ENCODE measurements at regions not wholly inside any gene's neighbourhood (a gene's known extent, or its start where the extent isn't known, plus 50 kb on each side); places are given as distances from the start of the nearest gene placed in this dataset.

- Histone ChIP-seq H2AFZ (ENCODE audit: control insufficient read depth, low read length) (no peak overlapping the region), H4K20me1 (ENCODE audit: control insufficient read depth, extremely low read depth, insufficient read depth, low read length) (no peaks in the 10 kb centered on the region), H3K27ac (ENCODE audit: control insufficient read depth, insufficient read depth, low read length) (no peak overlapping the region), H3K4me1 (ENCODE audit: control insufficient read depth, extremely low read depth, insufficient read depth, low read length) (no peaks in the 10 kb centered on the region), H3K36me3 (ENCODE audit: control insufficient read depth in 2 of 2, extremely low read depth in 1 of 2, insufficient read depth in 2 of 2, low read length in 2 of 2) (no peaks in the 10 kb centered on the region), H3K4me2 (ENCODE audit: control insufficient read depth, extremely low read depth, insufficient read depth, low read depth, low read length) (no peak overlapping the region), H3K4me3 (ENCODE audit: control insufficient read depth in 2 of 3, extremely low read depth in 1 of 3, insufficient read depth in 2 of 3, low read depth in 1 of 3, low read length in 3 of 3) (no peak overlapping the region), H3K27me3 (ENCODE audit: control insufficient read depth, extremely low read depth, insufficient read depth, low read length) (no peaks in the 10 kb centered on the region), H3K9ac (ENCODE audit: control insufficient read depth, extremely low read depth, insufficient read depth, low read length) (no peak overlapping the region), H3K9me3 (ENCODE audit: control insufficient read depth, low read depth, low read length) (no peaks in the 10 kb centered on the region), H3K79me2 (ENCODE audit: control insufficient read depth, insufficient read depth, low read length) (no peaks in the 10 kb centered on the region), H3K9me1 (ENCODE audit: control insufficient read depth, extremely low read depth, insufficient read depth, low read length) (no peaks in the 10 kb centered on the region)
- TF ChIP-seq, protein P1, sequence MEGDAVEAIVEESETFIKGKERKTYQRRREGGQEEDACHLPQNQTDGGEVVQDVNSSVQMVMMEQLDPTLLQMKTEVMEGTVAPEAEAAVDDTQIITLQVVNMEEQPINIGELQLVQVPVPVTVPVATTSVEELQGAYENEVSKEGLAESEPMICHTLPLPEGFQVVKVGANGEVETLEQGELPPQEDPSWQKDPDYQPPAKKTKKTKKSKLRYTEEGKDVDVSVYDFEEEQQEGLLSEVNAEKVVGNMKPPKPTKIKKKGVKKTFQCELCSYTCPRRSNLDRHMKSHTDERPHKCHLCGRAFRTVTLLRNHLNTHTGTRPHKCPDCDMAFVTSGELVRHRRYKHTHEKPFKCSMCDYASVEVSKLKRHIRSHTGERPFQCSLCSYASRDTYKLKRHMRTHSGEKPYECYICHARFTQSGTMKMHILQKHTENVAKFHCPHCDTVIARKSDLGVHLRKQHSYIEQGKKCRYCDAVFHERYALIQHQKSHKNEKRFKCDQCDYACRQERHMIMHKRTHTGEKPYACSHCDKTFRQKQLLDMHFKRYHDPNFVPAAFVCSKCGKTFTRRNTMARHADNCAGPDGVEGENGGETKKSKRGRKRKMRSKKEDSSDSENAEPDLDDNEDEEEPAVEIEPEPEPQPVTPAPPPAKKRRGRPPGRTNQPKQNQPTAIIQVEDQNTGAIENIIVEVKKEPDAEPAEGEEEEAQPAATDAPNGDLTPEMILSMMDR (optimal IDR thresholded peaks at IDR 0.05 in 1 of 3, IDR thresholded peaks at IDR 0.05 in 1 of 3, conservative IDR thresholded peaks at IDR 0.05 in 1 of 3; ENCODE audit: extremely low read depth in 1 of 3, insufficient read depth in 2 of 3, low read length in 3 of 3): no peak
- TF ChIP-seq EZH2 (IDR thresholded peaks at IDR 0.05; ENCODE audit: low read length): no peak
- no peak for DNase-seq (ENCODE audit: low read depth, low spot score)
- peak; percentile 34 for FAIRE-seq
- dilution Hi-C loops (cut with MboI; ENCODE audit: extremely low pct_ligation_motif_present, low sequenced_read_pairs): no loop called here
Observed at GRCh38 chr18:44497757-44498490, 182.8 kb upstream of the SETBP1 start.

- Histone ChIP-seq H3K4me2 (ENCODE audit: control insufficient read depth, extremely low read depth, insufficient read depth, low read depth, low read length) (no peak overlapping the region), H3K9ac (ENCODE audit: control insufficient read depth, extremely low read depth, insufficient read depth, low read length) (no peak overlapping the region), H3K9me3 (ENCODE audit: control insufficient read depth, low read depth, low read length) (no peaks in the 10 kb centered on the region), H3K4me1 (ENCODE audit: control insufficient read depth, extremely low read depth, insufficient read depth, low read length) (no peaks in the 10 kb centered on the region), H3K27ac (ENCODE audit: control insufficient read depth, insufficient read depth, low read length) (no peak overlapping the region), H3K9me1 (ENCODE audit: control insufficient read depth, extremely low read depth, insufficient read depth, low read length) (no peaks in the 10 kb centered on the region), H3K79me2 (ENCODE audit: control insufficient read depth, insufficient read depth, low read length) (no peaks in the 10 kb centered on the region), H2AFZ (ENCODE audit: control insufficient read depth, low read length) (no peak overlapping the region), H3K27me3 (ENCODE audit: control insufficient read depth, extremely low read depth, insufficient read depth, low read length) (no peaks in the 10 kb centered on the region), H3K4me3 (ENCODE audit: control insufficient read depth in 2 of 3, extremely low read depth in 1 of 3, insufficient read depth in 2 of 3, low read depth in 1 of 3, low read length in 3 of 3) (no peak overlapping the region), H4K20me1 (ENCODE audit: control insufficient read depth, extremely low read depth, insufficient read depth, low read length) (no peaks in the 10 kb centered on the region), H3K36me3 (ENCODE audit: control insufficient read depth in 2 of 2, extremely low read depth in 1 of 2, insufficient read depth in 2 of 2, low read length in 2 of 2) (no peaks in the 10 kb centered on the region)
- dilution Hi-C loops (cut with MboI; ENCODE audit: extremely low pct_ligation_motif_present, low sequenced_read_pairs): no loop called here
- DNase-seq (ENCODE audit: low read depth, low spot score) (no peak), FAIRE-seq (no peak)
- TF ChIP-seq, protein P1 (optimal IDR thresholded peaks at IDR 0.05 in 1 of 3, IDR thresholded peaks at IDR 0.05 in 1 of 3, conservative IDR thresholded peaks at IDR 0.05 in 1 of 3; ENCODE audit: extremely low read depth in 1 of 3, insufficient read depth in 2 of 3, low read length in 3 of 3): no peak
- no peak for TF ChIP-seq EZH2 (IDR thresholded peaks at IDR 0.05; ENCODE audit: low read length)
Observed at GRCh38 chr18:44500808-44501610, 179.7 kb upstream of the SETBP1 start.

Measured in keratinocyte (primary cell).